ENCODE measurements at regions not wholly inside any gene's neighbourhood (a gene's known extent, or its start where the extent isn't known, plus 50 kb on each side); places are given as distances from the start of the nearest gene placed in this dataset.
"Not testable (repeated sequence)": the region's sequence is repeated elsewhere in the genome, so short reads cannot be mapped to it uniquely, and the experiment has no call there.

GRCh38 chr1:213457733-213458132 lies 406.7 kb downstream of the RPS6KC1 start:
- intact Hi-C loops (cut with micrococcal nuclease) = no loop called here

DNA sequence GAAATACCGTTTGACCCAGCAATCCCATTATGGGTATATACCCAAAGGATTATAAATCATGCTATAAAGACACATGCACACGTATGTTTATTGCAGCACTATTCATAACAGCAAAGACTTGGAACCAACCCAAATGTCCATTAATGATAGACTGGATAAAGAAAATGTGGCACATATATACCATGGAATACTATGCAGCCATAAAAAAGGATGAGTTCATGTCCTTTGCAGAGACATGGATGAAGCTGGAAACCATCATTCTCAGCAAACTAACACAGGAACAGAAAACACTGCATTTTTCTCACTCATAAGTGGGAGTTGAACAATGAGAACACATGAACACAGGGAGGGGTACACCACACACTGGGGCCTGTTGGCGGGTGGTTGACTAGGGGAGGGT lies 411.3 kb downstream of the RPS6KC1 start:
- intact Hi-C loops (cut with micrococcal nuclease) = not testable (repeated sequence)

GRCh38 chr1:213464786-213465460 lies 413.9 kb downstream of the RPS6KC1 start:
- intact Hi-C loops (cut with micrococcal nuclease) = no loop called here

- intact Hi-C loops (cut with micrococcal nuclease) = no loop called here
These were observed 415.5 kb downstream of the RPS6KC1 start for GRCh38 chr1:213466541-213466940.

- intact Hi-C loops (cut with micrococcal nuclease) = no loop called here
These were observed 423.0 kb downstream of the RPS6KC1 start for GRCh38 chr1:213474054-213474453.

DNA sequence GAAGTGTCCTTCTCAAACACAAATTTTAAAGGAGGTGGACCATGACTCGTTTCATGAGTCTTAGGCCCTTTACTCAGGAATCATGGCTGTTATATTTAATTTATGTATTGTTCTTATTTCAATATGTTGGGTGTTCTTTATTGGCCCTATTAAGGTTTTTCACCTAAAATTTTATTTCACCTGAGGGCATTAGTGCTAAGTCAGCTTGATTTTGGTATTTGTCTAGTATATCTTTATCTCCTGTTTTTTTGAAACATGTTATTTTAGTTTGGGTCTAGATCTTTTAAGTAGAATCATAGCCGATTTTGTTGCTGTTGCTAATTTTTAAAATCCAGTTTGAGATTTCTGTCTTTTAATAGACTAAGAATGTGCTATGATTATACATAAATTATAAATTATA lies 430.4 kb downstream of the RPS6KC1 start:
- intact Hi-C loops (cut with micrococcal nuclease) = no loop called here

- intact Hi-C loops (cut with micrococcal nuclease) = no loop called here
These were observed 433.3 kb downstream of the RPS6KC1 start for GRCh38 chr1:213484333-213484732.

DNA sequence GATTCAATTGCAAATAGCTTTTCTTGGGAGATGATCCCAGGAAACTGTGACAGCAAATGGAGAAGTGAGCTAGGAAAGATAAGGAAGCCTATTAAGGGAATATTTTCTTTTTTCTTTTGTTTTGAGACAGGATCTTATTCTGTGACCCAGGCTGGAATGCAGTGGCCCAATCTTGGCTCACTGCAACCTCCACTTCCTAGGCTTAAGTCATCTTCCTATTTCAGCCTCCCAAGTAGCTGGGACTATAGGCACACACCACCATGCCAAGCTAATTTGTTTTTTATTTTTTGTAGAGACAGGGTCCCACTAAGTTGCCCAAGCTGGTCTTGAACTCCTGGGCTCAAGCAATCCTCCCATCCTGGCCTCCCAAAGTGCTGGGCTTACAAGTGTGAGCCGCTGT lies 433.7 kb downstream of the RPS6KC1 start:
- intact Hi-C loops (cut with micrococcal nuclease) = no loop called here

DNA sequence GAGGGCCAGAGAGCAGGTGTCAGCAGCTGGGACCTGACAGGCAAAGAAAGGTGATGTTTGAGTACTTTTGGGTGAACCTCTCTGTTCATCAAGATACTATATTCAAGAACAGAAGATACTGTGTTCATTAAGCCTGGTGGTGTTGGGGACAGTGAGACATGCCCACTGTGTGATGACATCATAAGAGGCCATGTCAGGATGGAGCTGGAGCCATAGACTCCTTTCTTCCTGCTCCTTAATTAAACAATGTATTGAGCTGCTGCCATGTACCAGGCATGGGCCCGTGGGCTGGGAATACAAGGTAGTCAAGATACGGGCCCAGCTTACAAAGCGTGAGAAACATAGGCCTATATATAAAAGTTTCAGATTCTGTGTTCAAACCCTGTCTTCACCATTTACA lies 435.4 kb downstream of the RPS6KC1 start:
- intact Hi-C loops (cut with micrococcal nuclease) = no loop called here

DNA sequence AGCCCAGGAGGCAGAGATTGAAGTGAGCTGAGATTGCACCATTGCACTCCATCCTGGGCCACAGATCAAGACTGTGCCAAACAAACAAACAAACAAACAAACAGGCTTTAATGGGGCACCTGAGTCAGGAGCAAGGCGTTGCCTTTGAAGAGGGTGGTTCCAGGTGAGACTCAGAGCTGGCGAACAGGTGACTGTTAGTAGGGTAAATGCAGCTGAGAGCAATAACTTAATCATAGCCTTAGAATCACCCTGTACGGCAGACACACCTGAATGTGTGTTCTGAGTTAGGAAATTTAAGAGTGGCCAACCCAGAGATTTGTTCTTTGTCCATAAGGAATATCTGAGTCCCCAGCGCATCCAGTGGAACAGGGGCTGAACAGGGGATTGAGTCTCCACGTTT lies 440.4 kb downstream of the RPS6KC1 start:
- intact Hi-C loops (cut with micrococcal nuclease) = no loop called here

GRCh38 chr1:213492161-213493041 lies 441.4 kb downstream of the RPS6KC1 start:
- intact Hi-C loops (cut with micrococcal nuclease) = no loop called here

GRCh38 chr1:213499444-213499843 lies 448.4 kb downstream of the RPS6KC1 start:
- intact Hi-C loops (cut with micrococcal nuclease) = no loop called here

- intact Hi-C loops (cut with micrococcal nuclease) = no loop called here
These were observed 456.6 kb downstream of the RPS6KC1 start for GRCh38 chr1:213507472-213508223.

DNA sequence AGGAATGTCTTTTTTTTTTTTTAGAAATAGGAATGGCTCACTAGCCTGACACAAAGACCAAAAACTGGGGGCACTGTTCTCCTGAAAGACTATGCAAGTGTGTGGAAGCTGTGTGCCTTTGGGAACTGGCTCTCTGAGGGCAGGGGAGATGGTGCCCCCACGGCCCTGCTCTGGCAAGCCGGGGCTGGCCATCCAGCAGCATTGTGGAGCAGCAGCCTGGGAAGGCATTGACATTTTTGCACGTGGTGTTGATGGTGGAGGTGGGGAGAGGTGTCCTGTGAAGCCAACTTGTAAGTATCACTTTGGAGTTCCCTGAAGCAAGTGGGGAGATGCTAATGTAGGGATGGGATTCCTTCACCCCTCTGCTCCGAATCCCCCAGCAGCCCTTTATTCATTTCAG lies 460.1 kb downstream of the RPS6KC1 start:
- intact Hi-C loops (cut with micrococcal nuclease) = no loop called here

DNA sequence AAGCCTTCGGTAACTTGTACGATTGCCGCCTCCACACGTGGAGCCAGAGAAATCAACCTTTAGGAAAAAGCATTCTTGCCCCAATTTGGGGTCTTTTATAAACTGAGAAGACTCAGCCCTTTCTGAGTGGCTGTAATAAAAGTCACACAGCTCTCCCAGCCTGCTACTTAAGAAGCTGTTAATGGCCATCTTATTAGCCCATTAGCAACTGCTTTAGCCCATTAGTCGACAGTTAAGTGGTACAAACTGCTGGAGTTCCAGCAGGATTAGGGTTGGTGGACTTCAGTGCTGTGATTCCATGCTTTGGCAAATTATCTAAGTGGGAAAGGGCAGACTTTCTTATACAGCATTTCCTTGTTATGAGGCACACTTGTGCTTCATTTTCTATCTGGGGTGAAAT lies 461.3 kb downstream of the RPS6KC1 start:
- intact Hi-C loops (cut with micrococcal nuclease) = no loop called here

- intact Hi-C loops (cut with micrococcal nuclease) = no loop called here
These were observed 462.0 kb downstream of the RPS6KC1 start for GRCh38 chr1:213513006-213513405.

DNA sequence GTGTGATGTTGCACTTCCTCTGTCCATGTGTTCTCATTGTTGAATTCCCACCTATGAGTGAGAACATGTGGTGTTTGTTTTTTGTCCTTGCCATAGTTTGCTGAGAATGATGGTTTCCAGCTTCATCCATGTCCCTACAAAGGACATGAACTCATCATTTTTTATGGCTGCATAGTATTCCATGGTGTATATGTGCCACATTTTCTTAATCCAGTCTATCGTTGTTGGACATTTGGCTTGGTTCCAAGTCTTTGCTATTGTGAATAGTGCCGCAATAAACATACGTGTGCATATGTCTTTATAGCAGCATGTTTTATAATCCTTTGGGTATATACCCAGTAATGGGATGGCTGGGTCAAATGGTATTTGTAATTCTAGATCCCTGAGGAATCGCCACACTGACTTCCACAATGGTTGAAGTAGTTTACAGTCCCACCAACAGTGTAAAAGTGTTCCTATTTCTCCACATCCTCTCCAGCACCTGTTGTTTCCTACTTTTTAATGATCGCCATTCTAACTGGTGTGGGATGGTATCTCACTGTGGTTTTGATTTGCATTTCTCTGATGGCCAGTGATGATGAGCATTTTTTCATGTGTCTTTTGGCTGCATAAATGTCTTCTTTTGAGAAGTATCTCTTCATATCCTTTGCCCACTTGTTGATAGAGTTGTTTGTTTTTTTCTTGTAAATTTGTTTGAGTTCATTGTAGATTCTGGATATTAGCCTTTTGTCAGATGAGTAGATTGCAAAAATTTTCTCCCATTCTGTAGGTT lies 463.6 kb downstream of the RPS6KC1 start:
- intact Hi-C loops (cut with micrococcal nuclease) = not testable (repeated sequence)

DNA sequence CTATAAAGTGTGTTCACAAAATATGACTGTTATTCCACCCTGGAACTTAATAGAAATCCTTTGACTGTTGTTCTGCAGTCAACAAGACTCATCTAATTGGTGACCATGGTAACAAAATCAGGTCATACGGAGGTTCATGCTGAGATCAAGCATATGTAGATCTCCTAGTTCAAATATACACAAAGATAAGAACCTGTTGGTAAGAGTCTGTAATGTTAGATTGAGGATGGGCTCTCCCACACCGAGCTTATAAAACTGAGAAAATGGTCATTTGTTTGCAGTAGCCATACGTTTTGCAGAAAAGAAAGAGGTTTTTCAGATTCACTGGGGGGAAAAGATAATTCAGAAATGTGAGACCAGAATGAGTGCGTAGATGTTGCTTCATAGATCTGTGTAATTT lies 468.1 kb downstream of the RPS6KC1 start:
- intact Hi-C loops (cut with micrococcal nuclease) = no loop called here

- intact Hi-C loops (cut with micrococcal nuclease) = no loop called here
These were observed 466.6 kb upstream of the PROX1 start for GRCh38 chr1:213521206-213521605.

- intact Hi-C loops (cut with micrococcal nuclease) = no loop called here
These were observed 463.9 kb upstream of the PROX1 start for GRCh38 chr1:213523781-213524398.

GRCh38 chr1:213526306-213526705 lies 461.5 kb upstream of the PROX1 start:
- intact Hi-C loops (cut with micrococcal nuclease) = no loop called here

All from T-helper 1 cell treated with Interleukin-12 subunit alpha and Interleukin-12 subunit beta and Interleukin-4 antibody, amounts not matched to agents 30 ng/mL and 1 ng/mL, for 36 hours (primary cell).